A172 (cell line): ENCODE measurements at regions not wholly inside any gene's neighbourhood (a gene's known extent, or its start where the extent isn't known, plus 50 kb on each side); places are given as distances from the start of the nearest gene placed in this dataset.
"Not testable (repeated sequence)": the region's sequence is repeated elsewhere in the genome, so short reads cannot be mapped to it uniquely, and the experiment has no call there.

ENCODE experiments used
- DNase-seq: peaks from one replicate; pipeline ENCODE4 v3.0.0-alpha.2; 2015; ENCODE audit warnings: low spot score

DNA sequence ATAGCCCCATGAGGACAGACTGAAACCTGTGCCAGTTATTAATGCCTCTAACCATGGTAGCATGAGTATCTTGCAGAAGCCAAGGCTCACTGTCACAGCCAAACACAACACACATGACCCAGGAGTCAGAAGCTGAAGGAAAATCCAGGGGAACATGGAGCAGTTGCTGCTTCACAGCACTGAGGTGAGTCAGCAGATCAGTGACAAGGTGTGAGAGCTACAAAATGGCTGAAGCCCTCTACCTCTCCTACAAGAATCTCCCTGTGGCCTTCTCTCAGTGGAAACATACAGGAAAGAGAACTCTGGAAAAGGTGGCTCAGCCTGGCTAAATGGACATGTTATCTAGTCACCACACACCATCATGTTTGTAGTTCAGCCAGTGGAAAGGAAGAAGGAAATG, 93.5 kb downstream of the NAB1 start:
- no peak for DNase-seq

DNA sequence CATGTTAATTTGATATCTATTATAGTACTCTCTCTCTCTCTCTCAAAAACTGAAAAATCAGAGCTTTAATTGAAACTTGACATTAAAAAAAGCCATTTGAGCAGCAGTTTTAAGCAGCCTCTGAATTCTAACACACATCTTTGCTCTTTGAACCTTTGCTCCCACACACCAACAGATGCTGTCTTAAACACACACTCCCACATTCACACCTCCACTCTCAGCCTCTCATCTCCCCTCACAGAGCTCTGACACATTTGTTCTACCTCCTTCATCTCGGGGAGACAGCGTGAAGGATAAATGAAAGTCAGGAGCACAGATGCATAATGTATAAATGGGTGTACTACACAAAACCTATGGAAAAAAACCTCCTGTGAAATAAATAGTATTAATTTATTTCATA, 95.2 kb downstream of the NAB1 start:
- DNase-seq, result no peak

DNA sequence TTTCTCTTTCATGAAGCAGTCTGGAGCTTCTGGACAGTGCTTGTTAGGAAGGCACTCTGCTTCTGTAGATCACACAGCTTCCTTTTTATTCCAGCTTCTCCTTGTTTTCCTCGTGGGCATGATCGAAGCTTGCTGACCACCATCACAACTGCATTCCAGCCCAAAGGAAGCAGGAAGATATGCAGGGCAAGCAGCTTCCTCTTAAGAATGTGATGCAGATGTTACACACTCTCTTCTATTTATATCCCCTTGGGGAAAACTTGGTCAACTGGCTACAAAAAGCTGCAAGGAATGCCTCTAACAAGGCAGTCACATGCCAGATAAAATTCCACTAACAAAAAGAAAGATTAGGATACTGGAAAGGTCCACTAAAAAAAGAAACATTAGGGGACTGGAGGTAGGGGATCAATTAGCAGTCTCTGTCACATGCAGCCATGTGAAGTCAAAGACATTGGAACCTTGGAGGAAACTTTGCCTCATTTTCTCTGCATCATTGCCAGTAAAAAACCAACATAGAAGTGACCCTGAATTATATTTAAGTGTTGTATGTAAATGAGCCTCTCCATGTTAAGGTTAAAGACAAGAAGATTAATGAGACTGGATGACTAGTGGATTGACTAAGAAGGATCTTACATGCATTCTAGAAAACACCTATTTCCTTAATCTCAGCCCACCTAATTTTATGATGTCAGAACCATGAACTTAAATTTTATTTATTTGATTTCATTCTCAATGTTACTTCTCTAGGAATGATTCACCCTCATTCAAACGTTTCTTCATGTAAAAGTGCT, 98.3 kb downstream of the NAB1 start:
- DNase-seq, result peak; percentile 38

DNA sequence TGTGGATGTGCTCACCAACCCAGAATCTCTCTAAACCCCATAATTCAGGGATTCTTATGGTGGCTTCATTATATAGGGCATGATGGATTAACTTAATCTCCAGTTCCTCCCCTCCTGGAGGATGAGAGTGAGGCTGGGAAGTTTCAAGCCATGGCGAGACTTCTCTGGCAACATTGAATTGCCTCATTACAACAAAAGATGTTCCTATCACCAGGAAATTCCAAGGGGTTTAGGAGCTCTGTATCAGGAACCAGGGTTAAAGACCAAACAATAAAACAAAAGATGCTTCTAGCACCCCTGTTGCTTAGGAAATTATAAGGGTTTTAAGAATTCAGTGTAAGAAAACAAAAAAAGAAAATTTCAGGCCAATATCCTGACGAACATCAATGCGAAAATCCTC, 100.1 kb downstream of the NAB1 start:
- DNase-seq, result no peak

DNA sequence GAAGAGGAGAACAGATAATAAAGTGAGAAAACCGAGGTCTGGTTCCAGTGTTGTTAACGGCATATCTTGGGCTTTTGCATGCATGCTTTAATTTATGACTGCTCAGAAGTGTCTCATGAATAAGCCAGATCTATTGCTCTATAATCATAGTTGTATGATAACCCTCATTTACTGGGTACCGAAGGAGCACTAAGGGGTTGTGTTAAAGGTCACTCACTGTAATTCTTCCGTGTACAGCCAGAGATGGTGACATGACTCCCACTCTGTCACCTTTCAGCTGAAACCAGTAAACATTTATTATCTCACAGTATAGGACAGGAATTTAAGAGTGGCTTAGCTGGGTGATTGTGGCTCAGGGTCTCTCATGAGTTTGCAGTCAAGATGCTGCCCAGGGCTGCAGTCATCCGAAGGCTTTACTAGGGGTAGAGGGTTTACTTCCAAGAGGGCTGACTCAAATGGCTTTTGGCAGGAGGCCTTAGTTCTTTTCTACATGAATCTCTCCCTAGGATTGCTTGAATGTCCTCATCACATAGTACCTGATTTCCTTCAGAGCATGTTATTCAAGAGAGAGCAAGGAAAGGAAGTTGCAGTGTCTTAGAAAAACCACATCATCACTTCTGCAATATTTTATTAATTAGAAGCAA, 107.0 kb downstream of the NAB1 start:
- no peak for DNase-seq

DNA sequence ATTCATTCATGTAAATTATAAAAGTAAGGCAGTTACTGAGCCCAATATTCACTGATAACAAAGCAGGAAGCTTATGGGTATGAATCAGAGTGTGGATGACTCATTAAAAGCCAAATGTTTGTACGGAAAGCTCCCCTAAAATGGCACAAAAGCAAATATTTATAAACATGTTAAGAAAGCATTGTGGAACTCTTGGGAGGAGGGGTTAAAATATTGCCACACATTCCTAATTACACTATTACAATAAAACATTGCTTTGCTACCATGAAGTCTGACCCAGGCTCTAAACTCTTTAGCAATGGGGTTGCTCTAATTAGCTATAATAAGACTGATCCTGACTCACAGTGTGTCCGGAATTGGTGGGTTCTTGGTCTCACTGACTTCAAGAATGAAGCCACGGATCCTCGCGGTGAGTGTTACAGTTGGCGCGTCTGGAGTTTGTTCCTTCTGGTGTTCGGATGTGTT, 110.9 kb downstream of the NAB1 start:
- DNase-seq, result peak; percentile 88

DNA sequence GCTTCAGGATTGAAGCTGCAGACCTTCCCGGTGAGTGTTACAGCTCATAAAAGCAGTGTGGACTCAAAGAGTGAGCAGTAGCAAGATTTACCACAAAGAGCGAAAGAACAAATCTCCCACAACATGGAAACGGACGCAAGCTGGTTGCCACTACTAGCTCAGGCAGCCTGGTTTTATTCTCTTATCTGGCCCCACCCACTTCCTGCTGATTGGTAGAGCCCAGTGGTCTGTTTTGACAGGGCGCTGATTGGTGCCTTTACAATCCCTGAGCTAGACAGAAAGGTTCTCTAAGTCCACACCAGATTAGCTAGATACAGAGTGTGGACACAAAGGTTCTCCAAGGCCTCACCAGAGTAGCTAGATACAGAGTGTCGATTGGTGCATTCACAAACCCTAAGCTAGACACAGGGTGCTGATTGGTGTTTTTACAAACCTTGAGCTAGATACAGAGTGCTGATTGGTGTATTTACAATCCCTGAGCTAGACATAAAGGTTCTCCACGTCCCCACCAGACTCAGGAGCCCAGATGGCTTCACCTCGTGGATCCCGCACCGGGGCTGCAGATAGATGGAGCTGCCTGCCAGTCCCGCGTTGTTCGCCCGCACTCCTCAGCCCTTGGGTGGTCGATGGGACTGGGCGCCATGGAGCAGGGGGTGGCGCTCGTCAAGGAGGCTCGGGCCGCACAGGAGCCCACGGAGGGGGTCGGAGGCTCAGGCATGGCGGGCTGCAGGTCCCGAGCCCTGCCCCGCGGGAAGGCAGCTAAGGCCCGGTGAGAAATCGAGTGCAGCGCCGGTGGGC, 111.7 kb downstream of the NAB1 start:
- peak; percentile 48 for DNase-seq

DNA sequence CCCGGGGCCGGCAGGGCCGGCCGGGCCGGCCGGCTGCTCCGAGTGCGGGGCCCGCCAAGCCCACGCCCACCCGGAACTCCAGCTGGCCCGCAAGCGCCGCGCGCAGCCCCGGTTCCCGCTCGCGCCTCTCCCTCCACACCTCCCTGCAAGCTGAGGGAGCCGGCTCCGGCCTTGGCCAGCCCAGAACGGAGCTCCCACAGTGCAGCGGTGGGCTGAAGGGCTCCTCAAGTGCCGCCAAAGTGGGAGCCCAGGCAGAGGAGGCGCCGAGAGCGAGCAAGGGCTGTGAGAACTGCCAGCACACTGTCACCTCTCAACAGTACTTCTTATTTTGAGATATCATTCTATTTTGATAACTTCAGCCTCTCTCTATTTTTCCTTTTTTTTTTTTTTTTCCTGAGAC, 112.3 kb downstream of the NAB1 start:
- DNase-seq, result not testable (repeated sequence)

DNA sequence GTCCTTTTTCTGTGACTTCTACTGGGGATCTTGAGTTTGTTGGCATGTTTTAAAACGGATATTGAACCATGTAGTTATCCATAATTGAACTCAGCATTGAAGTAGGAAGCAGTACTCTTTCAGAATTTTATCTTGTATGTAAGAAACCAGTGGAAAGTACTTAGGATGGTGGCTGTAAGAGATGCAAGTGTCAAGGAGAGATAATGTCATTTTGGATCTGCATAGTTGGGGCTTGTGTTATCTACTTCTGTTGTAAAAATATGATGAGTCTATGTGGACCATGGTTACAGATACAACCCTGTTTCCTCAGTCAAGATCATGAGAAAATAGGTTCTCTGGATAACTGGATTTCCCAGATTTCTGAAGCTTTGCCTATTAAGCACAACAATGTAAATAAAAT, 113.7 kb downstream of the NAB1 start:
- DNase-seq, result no peak

DNA sequence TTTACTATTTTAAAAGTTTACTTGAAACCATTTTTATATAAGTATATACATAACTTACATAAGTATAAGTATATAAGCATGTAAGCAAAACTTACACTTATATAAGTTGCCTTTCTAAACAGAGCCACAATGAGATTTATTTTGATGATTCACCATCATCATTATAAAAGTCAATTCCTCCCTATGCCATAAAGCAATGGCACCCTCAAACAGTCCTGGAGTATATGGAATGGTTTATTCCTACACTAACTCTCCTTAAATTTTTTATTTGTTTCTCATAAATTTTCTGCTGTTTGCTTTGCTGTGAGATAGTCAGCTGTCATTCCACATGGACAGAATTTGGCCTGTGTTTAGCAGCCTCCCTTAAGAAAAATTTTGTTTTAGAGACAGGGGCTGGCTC, 114.2 kb downstream of the NAB1 start:
- no peak for DNase-seq

DNA sequence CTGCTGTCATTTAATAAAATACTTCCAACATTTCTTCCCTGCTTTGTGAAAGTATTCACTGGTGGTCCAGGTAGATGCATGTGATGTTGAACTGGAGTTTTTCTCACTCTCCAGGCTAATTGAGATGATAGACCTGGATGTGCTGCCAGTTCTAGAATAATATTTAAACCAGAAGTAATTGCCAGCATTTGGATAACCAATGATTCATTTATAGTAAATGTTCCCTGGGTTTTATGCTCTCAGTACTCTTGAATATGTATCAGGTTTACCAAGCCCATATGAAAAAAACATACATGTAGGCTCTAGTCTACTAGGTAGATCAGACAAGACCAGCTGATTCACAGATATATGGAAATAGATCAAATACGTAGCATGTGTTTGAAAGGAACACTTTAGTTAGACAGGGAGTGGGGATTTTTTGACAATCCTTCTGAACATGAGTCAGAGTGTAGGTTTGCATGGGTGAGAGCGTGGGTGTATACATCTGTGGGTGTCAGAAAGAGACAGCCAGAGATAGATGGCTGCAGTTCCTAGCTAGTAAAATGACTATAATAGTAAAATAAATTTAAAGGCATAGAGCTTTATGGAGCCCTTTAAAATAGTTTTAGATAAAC, 115.1 kb downstream of the NAB1 start:
- DNase-seq, result no peak

DNA sequence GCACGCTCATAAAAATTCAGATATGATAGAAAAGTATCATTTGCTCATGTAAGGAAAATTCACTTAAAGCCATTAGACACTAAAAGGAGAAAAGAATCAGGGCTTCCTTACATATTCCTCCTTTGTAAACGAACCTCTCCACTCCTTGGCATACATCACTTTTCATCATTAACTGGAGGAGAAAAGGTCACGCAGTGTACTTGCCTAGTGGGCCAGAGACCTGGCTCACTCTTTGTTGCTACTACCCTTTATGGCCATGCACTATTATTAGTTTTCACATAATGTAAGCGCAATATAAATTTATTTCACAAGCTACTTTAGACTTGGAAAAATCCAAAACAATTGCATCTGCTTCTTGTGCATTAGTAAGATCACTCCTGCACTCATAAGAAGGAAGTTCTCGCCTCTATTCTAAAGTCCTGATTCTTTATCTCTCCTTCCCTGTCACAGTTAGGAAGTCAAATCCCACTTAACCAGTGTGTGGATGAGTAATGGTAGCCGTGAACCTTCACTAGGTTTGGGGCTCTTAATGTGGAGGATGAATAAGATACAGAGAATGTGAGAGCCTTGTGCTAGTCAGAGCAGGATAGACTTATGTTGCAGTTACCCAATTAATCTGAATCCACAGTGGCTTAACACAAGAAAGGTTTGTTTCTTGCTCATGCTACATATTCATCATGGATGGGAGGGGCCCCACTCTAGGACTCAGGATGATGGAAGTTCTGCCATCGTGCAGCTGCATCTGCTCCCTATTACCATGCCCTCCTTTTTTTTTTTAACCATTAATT, 115.0 kb upstream of the GLS start:
- DNase-seq, result peak; percentile 94

DNA sequence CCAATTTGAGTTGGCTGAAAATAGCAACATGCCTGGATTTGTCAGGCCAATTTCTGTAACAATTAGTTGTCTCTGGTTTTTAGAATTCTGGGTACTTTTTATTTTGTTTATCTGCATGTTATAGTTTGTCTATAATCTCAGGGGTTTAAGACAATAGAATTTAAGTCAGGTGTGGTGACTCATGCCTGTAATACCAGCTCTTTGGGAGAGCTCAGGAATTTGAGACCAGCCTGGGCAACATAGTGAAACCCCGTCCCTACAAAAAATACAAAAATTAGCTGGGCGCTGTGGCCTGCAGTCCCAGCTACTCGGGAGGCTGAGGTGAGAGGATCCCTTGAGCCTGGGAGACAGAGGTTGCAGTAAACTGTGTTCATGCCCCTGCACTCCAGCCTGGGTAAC, 114.4 kb upstream of the GLS start:
- DNase-seq, result no peak

DNA sequence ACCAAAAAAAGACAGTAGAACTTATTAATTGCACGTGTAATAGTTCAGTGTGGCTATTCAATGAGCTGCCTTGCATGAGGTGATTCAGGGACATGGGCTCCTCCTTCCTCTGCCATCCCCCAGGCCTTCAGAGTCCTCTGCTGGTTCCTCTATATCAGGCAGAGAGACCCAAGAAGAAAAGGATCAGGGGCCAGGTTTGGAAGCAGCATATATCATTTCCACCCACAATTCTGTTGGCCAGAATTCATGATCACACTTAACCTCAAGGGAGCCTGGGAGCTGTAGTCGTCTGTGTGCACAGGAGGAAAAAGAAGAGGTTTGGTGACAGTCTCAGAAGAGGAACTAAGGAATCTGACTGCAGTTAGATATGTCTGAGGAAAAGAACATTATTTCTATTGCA, 114.0 kb upstream of the GLS start:
- DNase-seq, result no peak

DNA sequence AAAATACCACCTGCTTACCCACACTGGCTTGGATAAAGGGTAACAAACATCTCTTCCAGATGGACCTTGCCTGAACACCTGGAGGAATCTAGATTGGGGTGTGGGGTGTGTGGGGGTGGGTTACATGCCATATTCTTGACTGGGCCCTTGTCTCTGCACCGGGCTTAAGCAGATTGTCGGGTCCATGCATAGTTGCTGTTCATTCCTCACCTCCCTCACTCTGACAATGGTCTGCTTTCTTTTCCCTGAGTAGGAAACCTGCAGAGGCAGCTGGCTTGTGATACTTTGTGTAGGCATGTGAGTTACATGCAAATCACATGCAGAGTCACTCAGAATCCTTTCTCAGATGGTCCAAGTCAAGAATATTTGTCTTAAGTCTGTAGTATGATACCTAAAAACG, 112.8 kb upstream of the GLS start:
- no peak for DNase-seq

DNA sequence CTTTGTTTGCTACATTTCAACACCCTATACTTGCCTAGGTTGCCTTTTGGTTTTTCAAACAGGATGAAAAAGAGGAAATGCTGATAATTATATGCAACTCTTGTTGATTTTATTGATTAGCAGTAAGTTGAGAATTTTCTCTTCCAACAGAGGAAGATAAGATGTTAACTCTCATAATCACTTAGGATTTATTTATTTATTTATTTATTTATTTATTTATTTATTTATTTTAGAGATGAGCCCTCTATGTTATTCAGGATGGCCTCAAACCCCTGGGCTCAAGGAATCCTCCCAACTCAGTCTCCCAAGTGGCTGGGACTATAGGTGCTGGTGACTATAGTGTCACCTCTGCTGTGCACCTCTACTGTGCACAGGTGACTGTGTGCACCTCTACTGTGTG, 111.4 kb upstream of the GLS start:
- no peak for DNase-seq

DNA sequence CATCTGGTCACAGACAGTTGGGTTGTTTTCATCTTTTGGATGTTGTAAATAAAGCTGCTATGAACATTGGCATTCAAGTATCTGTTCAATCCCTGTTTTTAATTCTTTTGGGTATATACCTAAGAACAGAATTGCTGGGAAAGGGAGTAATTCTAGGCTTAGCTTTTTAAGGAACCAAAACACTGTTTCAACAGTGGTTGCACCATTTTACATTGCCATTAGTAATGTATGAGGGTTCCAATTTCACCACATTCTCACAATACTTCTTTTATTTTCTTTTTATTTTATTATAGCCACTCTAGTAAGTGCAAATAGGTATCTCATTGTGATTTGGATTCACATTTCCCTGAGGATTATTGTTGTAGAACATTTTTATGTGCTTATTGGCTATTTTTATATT, 108.9 kb upstream of the GLS start:
- DNase-seq, result no peak

DNA sequence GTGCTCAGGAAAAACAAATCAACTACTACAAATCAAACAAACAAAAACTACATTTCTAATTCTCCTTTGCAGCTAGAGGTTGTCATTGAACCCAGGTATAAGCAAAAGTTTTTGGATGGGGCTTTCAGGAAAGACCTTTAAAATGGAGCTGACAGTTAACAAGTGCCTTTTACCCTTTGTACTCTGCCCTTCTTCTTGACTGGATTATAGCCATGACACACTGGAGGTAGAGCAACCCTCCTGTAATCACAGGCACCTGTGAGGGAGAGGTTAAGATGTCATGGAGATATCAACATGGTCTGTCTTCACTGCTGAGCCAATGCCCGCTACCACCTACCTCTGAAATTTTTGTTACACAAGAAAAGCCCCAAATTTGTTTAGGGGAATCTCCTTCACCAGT, 100.0 kb upstream of the GLS start:
- DNase-seq, result no peak

DNA sequence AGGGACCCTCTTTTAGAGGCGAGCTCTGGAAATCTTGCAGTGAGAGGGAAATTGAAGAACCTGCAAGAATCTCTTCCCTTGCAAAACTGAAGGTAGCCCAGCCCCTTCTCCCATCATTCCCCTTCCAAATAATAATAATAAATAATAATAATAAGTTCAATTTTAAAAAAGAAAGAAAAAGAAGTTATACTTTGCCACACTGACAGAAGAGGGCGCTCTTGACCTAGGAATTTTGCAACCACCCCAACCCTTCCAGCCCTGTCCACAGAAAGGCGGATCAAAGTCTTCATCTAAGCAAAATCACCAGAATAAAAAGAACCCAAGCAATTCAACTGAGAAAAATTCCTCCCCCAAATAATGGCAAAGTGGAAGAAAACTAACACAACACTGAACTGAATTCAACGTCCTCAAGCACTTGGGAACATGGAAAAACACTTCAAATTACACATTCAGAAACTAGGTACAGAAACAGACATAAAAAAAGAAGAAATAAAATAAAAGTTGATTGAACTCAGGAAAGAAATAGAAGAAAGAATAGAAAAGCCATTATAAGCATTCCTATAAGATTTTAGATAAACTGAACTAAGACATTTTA, 98.9 kb upstream of the GLS start:
- DNase-seq, result peak; percentile 64

DNA sequence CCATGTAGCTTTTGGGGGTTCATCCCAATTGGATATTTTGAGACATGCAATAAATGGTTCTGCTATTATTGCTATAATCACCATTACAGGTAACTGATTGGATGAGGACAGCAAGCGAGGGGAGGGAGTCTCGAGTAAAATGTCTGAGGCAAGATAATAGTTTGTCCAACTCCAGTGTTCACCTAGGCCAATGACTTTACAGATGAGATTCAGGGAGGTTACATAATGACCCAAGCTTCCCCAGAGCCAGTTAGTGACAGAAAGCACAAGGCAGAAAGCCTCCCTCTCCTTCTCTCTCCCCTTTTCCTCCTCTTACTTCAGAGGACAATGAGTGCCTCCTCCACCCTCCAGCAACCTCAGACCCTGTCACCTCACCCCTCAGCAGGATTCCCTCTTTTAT, 98.4 kb upstream of the GLS start:
- no peak for DNase-seq
